ACC112 (cell line): ENCODE measurements at regions not wholly inside any gene's neighbourhood (a gene's known extent, or its start where the extent isn't known, plus 50 kb on each side); places are given as distances from the start of the nearest gene placed in this dataset.
"Not testable (repeated sequence)": the region's sequence is repeated elsewhere in the genome, so short reads cannot be mapped to it uniquely, and the experiment has no call there.

Source experiments
- H2AFZ ChIP-seq: fragments of 200-600 bp; sonication (generic); one replicate; pipeline ENCODE4 v1.6.0; 2017; ENCODE audit warnings: antibody characterized with exemption, low read length; ENCODE audit not compliant: unreplicated experiment
- H3K27ac ChIP-seq: fragments of 200-600 bp; sonication (generic); 2 replicates; pipeline ENCODE4 v1.5.1; 2014; ENCODE audit warnings: low read depth, mild to moderate bottlenecking, antibody characterized with exemption, low read length, moderate library complexity
- H3K27me3 ChIP-seq: fragments of 200-600 bp; sonication (generic); 2 replicates; pipeline ENCODE4 v1.6.1; 2014; ENCODE audit warnings: mild to moderate bottlenecking, antibody characterized with exemption, low read length, moderate library complexity, mixed read lengths; ENCODE audit not compliant: insufficient read depth
- H3K36me3 ChIP-seq: fragments of 200-600 bp; sonication (generic); 2 replicates; pipeline ENCODE4 v1.6.1; 2016; ENCODE audit warnings: mild to moderate bottlenecking, antibody characterized with exemption, low read length, moderate library complexity, mixed read lengths; ENCODE audit not compliant: insufficient read depth
- H3K4me1 ChIP-seq: fragments of 200-600 bp; sonication (generic); one replicate; pipeline ENCODE4 v1.6.1; 2016; ENCODE audit warnings: low read length, mixed read lengths; ENCODE audit not compliant: insufficient read depth, unreplicated experiment, control insufficient read depth
- H3K4me3 ChIP-seq: fragments of 200-600 bp; sonication (generic); 2 replicates; pipeline ENCODE4 v1.5.1; 2014; ENCODE audit warnings: mild to moderate bottlenecking, low read depth, low read length
- H3K79me2 ChIP-seq: fragments of 200-600 bp; sonication (generic); one replicate; pipeline ENCODE4 v1.6.0; 2016; ENCODE audit warnings: low read length; ENCODE audit not compliant: control insufficient read depth, unreplicated experiment, insufficient read depth

DNA sequence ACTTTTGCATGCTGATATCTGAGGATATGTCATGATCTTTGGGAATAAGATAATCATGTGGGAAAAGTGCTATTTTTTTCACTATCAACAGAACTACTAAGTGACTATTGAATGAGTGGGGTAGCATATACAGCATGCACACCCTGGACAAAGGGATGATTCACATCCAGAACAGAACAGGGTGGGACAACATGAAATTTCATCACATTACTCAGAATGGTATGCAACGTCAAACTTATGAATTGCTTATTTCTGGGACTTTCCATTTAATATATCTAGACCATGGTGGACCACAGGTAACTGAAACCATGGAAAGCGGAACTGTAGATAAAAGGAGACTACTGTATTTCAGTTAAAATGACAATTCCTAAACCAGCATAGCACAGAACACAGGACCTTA, 370.0 kb downstream of the HINT1 start:
- no peaks in the 10 kb centered on the region for H3K27me3 ChIP-seq
- H2AFZ ChIP-seq = no peak overlapping the region
- H3K4me1 ChIP-seq = no peaks in the 10 kb centered on the region
- H3K4me3 ChIP-seq = no peak overlapping the region
- no peaks in the 10 kb centered on the region for H3K79me2 ChIP-seq
- H3K36me3 ChIP-seq = no peaks in the 10 kb centered on the region
- H3K27ac ChIP-seq = no peak overlapping the region

DNA sequence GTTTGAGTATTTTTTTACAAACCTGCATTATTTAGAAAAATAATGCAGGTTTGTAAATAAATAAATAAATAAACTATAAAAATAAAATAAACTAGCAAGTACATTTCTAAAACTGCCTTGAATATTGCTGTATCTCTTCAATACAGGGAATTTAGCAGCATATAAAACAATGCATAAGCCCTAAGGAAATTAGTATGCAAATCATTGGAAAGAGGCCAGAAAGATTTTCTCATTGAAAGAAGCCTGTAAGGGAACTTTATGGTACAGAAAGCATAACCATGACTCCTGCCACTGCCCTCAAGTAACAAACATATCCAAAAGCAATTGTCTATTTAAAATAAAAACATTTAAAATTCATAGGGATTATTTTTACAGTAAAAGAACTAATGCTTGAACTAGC, 387.3 kb downstream of the HINT1 start:
- Histone ChIP-seq H3K79me2 (no peaks in the 10 kb centered on the region), H3K27ac (no peak overlapping the region), H3K36me3 (no peaks in the 10 kb centered on the region), H3K27me3 (peaks cover 6% of the 10 kb centered on the region; the same call in 1 of the 2 replicates), H3K4me3 (no peak overlapping the region), H3K4me1 (no peaks in the 10 kb centered on the region), H2AFZ (no peak overlapping the region)

GRCh38 chr5:130773813-130774212, 391.2 kb downstream of the HINT1 start:
- 0 out of 2 replicates have a peak, but pooled peaks cover 4% of the 10 kb centered on the region for H3K27me3 ChIP-seq
- H3K4me3 ChIP-seq = no peak overlapping the region
- H3K79me2 ChIP-seq = no peaks in the 10 kb centered on the region
- no peak overlapping the region for H3K27ac ChIP-seq
- no peaks in the 10 kb centered on the region for H3K4me1 ChIP-seq
- H2AFZ ChIP-seq = no peak overlapping the region
- no peaks in the 10 kb centered on the region for H3K36me3 ChIP-seq

DNA sequence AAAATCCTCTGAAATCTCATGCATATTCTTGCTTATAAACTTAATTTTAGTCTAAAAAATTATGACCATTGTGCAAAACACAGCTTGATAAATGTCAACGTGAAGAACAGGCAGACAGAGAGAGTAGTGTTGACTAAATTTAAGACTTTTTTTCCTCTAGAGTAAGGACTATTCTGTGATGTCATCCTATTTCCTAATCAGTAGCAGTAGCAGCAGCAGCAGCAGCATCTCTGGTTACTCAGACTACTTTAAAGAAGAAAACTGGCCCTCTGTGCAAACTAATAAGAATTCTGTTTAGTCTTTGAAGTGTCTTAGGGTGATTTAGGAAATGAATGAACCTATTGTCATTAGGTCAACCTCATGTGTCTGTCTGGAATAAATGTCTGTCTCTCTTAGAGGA, 403.0 kb downstream of the HINT1 start:
- Histone ChIP-seq H2AFZ (no peak overlapping the region), H3K27me3 (no peaks in the 10 kb centered on the region), H3K4me3 (no peak overlapping the region), H3K36me3 (no peaks in the 10 kb centered on the region), H3K27ac (no peak overlapping the region), H3K4me1 (no peaks in the 10 kb centered on the region), H3K79me2 (no peaks in the 10 kb centered on the region)

- Histone ChIP-seq H3K4me1 (no peaks in the 10 kb centered on the region), H2AFZ (no peak overlapping the region), H3K4me3 (no peak overlapping the region), H3K36me3 (no peaks in the 10 kb centered on the region), H3K27ac (no peak overlapping the region), H3K79me2 (no peaks in the 10 kb centered on the region), H3K27me3 (no peaks in the 10 kb centered on the region)
Observed at GRCh38 chr5:130759061-130759460, 406.0 kb downstream of the HINT1 start.

DNA sequence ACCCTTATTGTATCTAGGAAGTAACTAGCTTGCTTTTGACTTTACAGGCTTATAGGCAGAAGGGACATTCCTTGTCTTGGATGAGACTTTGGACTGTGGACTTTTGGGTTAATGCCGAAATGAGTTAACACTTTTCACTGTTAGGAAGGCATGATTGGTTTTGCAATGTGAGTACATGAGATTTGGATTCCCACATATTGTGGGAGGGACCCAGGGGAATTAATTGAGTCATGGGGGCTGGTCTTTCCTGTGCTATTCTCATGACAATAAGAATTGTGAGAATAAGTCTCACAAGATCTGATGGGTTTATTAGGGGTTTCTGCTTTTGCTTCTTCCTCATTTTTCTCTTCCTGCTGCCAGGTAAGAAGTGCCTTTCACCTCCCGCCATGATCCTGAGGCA, 417.5 kb downstream of the HINT1 start:
- H3K4me3 ChIP-seq = no peak overlapping the region
- H3K4me1 ChIP-seq = no peaks in the 10 kb centered on the region
- H3K27me3 ChIP-seq = no peaks in the 10 kb centered on the region
- no peak overlapping the region for H2AFZ ChIP-seq
- H3K27ac ChIP-seq = no peak overlapping the region
- no peaks in the 10 kb centered on the region for H3K36me3 ChIP-seq
- H3K79me2 ChIP-seq = no peaks in the 10 kb centered on the region

GRCh38 chr5:130746641-130747040, 418.4 kb downstream of the HINT1 start:
- H3K4me3 ChIP-seq, H3K27me3 ChIP-seq, H3K36me3 ChIP-seq, H3K79me2 ChIP-seq, H2AFZ ChIP-seq, H3K4me1 ChIP-seq, H3K27ac ChIP-seq: not testable (repeated sequence)

DNA sequence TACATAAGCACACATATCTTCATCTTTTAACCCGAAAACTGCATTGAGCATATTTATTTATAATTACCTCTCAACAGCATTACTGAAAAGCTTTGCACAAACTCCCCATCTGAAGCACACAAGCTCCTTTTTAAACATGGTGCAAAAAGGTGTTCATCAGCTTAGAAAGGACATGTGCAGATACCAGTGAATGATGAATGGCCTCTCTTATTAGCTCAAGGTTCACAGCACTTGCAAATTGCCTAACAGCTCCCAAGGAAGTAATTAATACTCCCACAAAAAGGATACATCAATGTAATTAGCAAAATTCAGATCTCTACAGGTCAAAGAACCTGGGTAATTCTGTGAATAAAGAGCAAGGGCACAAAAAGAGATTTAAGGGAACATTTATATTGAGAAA, 422.0 kb downstream of the HINT1 start:
- Histone ChIP-seq H3K79me2 (no peaks in the 10 kb centered on the region), H3K27me3 (no peaks in the 10 kb centered on the region), H3K27ac (no peak overlapping the region), H3K36me3 (no peaks in the 10 kb centered on the region), H3K4me3 (no peak overlapping the region), H2AFZ (no peak overlapping the region), H3K4me1 (no peaks in the 10 kb centered on the region)

DNA sequence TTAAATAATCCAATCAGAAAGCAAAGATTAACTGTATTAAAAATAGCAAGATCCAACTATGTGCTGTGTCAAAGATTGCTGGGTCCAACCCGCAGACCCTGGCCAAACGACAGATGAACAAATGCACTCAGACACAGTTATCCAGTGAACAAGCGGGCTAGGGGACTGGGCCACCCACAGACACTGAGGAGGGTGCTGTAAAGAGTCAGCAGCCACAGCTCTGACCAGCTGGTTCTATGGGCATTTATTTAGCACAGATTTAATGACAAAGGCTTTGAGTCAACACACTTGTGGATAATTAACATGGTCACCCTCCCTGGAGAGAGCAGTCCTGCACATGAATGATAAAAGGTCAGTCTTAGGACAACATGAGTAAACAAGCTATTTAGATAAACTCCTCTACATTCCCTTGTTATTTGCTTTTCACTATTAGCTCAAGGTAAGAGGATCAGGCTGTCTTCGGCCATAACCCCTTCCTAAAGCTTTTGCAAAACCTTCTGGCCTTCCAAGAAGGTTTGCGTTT, 424.9 kb downstream of the HINT1 start:
- Histone ChIP-seq H3K79me2 (no peaks in the 10 kb centered on the region), H3K27me3 (no peaks in the 10 kb centered on the region), H3K4me3 (no peak overlapping the region), H3K4me1 (no peaks in the 10 kb centered on the region), H3K27ac (no peak overlapping the region), H2AFZ (no peak overlapping the region), H3K36me3 (no peaks in the 10 kb centered on the region)

DNA sequence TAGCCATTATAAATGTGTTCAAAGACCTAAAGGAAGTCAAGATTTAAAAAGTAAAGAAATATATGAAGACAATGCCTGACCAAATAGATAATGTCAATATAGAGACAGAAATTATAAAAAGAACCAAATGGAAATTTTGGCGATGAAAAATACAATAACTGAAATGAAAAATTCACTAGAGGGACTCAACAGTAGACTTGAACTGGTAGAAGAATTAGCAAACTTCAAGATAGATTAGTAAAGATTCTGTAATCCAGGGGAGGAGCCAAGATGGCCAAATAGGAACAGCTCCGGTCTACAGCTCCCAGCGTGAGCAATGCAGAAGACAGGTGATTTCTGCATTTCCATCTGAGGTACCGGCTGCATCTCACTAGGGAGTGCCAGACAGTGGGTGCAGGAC, 433.2 kb downstream of the HINT1 start:
- Histone ChIP-seq H3K27ac (no peak overlapping the region), H3K4me1 (no peaks in the 10 kb centered on the region), H3K4me3 (no peak overlapping the region), H3K79me2 (no peaks in the 10 kb centered on the region), H3K27me3 (no peaks in the 10 kb centered on the region), H3K36me3 (no peaks in the 10 kb centered on the region), H2AFZ (no peak overlapping the region)

DNA sequence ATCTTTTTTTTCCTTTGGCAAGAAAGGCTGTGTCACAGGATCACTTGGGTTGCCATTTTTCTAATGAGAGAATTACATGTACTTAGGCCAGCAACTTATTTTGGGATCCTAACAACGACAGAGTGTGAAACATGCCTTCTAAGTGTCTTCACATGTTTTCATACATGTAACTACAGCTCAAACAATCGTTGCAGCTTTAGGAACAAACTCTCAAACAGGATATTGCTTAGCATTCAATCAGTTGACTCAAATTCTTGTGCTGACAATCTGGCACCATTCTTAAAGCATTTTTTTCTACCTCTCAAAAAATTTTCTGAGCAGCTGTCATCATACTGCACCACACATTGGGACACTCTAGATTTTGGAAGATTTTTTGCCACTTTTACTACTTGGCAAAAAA, 435.5 kb downstream of the HINT1 start:
- Histone ChIP-seq H3K27me3 (no peaks in the 10 kb centered on the region), H2AFZ (no peak overlapping the region), H3K79me2 (no peaks in the 10 kb centered on the region), H3K36me3 (no peaks in the 10 kb centered on the region), H3K27ac (no peak overlapping the region), H3K4me1 (no peaks in the 10 kb centered on the region), H3K4me3 (no peak overlapping the region)
